Activated CD8-positive, alpha-beta T cell treated with anti-CD3 and anti-CD28 coated beads for 36 hours (primary cell): ENCODE measurements at regions not wholly inside any gene's neighbourhood (a gene's known extent, or its start where the extent isn't known, plus 50 kb on each side); places are given as distances from the start of the nearest gene placed in this dataset.
"Not testable (repeated sequence)": the region's sequence is repeated elsewhere in the genome, so short reads cannot be mapped to it uniquely, and the experiment has no call there.

Experiments used
- ATAC-seq: fragments of 200-7000 bp; cut with Tn5 transposase; one replicate; pipeline ENCODE4 v1.10.0; 2021; ENCODE audit warnings: mild to moderate bottlenecking, moderate library complexity
- CTCF ChIA-PET: fragments of 350-600 bp; sonication (Branson Sonifier 250); formaldehyde crosslinking; loops from one replicate; lab custom pipeline; 2021; ENCODE audit warnings: antibody characterized with exemption; lab: Charles Lee
- POLR2A ChIA-PET: fragments of 350-600 bp; sonication (Branson Sonifier 250); formaldehyde crosslinking; loops from one replicate; lab custom pipeline; 2021; ENCODE audit warnings: antibody characterized with exemption; lab: Charles Lee
- DNase-seq: peaks from one replicate; pipeline ENCODE4 v3.0.0-alpha.2; 2020
- H3K27ac Mint-ChIP-seq: one replicate; pipeline ENCODE4 v1.8.0; 2021; ENCODE audit warnings: mild to moderate bottlenecking, mixed read lengths
- H3K27me3 Mint-ChIP-seq: one replicate; pipeline ENCODE4 v1.8.0; 2021; ENCODE audit warnings: mixed read lengths
- H3K36me3 Mint-ChIP-seq: one replicate; pipeline ENCODE4 v1.8.0; 2021; ENCODE audit warnings: low read depth, mixed read lengths
- H3K4me1 Mint-ChIP-seq: one replicate; pipeline ENCODE4 v1.8.0; 2021; ENCODE audit warnings: low read depth, mixed read lengths
- H3K4me3 Mint-ChIP-seq: one replicate; pipeline ENCODE4 v1.8.0; 2021; ENCODE audit warnings: mild to moderate bottlenecking, moderate library complexity, mixed read lengths
- H3K9me3 Mint-ChIP-seq: one replicate; pipeline ENCODE4 v1.8.0; 2021; ENCODE audit warnings: mixed read lengths
- CTCF ChIP-seq: fragments of 200-600 bp; IDR thresholded peaks from one replicate; pipeline ENCODE4 v1.8.0; 2022; ENCODE audit warnings: antibody characterized with exemption, mild to moderate bottlenecking
- intact Hi-C: fragments of 100-400 bp; cut with micrococcal nuclease; formaldehyde crosslinking; loops from one replicate; pipeline ENCODE4 v1.10.0; 2022

- no peaks in the 10 kb centered on the region for H3K27me3 Mint-ChIP-seq
- TF ChIP-seq CTCF = no peak
- no peak overlapping the region for H3K4me3 Mint-ChIP-seq
- H3K36me3 Mint-ChIP-seq = no peaks in the 10 kb centered on the region
- no peaks in the 10 kb centered on the region for H3K4me1 Mint-ChIP-seq
- no peak overlapping the region for H3K27ac Mint-ChIP-seq
- intact Hi-C loops = no loop called here
- peaks cover 12% of the 10 kb centered on the region for H3K9me3 Mint-ChIP-seq
- ATAC-seq (no peak), DNase-seq (no peak)
- ChIA-PET POLR2A (no interaction called here), CTCF (no interaction called here)
These were observed 233.6 kb downstream of the TTLL2 start for GRCh38 chr6:167558246-167559177.

GRCh38 chr6:167559675-167560479, 235.0 kb downstream of the TTLL2 start:
- H3K9me3 Mint-ChIP-seq = peaks cover 12% of the 10 kb centered on the region
- no peak overlapping the region for H3K4me3 Mint-ChIP-seq
- peaks cover 1% of the 10 kb centered on the region for H3K27me3 Mint-ChIP-seq
- DNase-seq (no peak), ATAC-seq (no peak)
- TF ChIP-seq CTCF = no peak
- intact Hi-C loops = no loop called here
- no peaks in the 10 kb centered on the region for H3K4me1 Mint-ChIP-seq
- ChIA-PET POLR2A (no interaction called here), CTCF (no interaction called here)
- no peaks in the 10 kb centered on the region for H3K36me3 Mint-ChIP-seq
- no peak overlapping the region for H3K27ac Mint-ChIP-seq

- DNase-seq (no peak), ATAC-seq (no peak)
- peaks cover 6% of the 10 kb centered on the region for H3K9me3 Mint-ChIP-seq
- ChIA-PET POLR2A (no interaction called here), CTCF (no interaction called here)
- H3K4me3 Mint-ChIP-seq = no peak overlapping the region
- no peaks in the 10 kb centered on the region for H3K36me3 Mint-ChIP-seq
- peaks cover 1% of the 10 kb centered on the region for H3K27me3 Mint-ChIP-seq
- H3K27ac Mint-ChIP-seq = no peak overlapping the region
- H3K4me1 Mint-ChIP-seq = no peaks in the 10 kb centered on the region
- no peak for TF ChIP-seq CTCF
- intact Hi-C loops = no loop called here
These were observed 236.0 kb downstream of the TTLL2 start for GRCh38 chr6:167560673-167561569.

GRCh38 chr6:167562862-167563261, 238.0 kb downstream of the TTLL2 start:
- H3K36me3 Mint-ChIP-seq, H3K4me3 Mint-ChIP-seq, CTCF ChIA-PET, intact Hi-C loops, H3K9me3 Mint-ChIP-seq, ATAC-seq, H3K27ac Mint-ChIP-seq, POLR2A ChIA-PET, H3K27me3 Mint-ChIP-seq, H3K4me1 Mint-ChIP-seq, DNase-seq: not testable (repeated sequence)
